ENCODE measurements at regions not wholly inside any gene's neighbourhood (a gene's known extent, or its start where the extent isn't known, plus 50 kb on each side); places are given as distances from the start of the nearest gene placed in this dataset.

DNA sequence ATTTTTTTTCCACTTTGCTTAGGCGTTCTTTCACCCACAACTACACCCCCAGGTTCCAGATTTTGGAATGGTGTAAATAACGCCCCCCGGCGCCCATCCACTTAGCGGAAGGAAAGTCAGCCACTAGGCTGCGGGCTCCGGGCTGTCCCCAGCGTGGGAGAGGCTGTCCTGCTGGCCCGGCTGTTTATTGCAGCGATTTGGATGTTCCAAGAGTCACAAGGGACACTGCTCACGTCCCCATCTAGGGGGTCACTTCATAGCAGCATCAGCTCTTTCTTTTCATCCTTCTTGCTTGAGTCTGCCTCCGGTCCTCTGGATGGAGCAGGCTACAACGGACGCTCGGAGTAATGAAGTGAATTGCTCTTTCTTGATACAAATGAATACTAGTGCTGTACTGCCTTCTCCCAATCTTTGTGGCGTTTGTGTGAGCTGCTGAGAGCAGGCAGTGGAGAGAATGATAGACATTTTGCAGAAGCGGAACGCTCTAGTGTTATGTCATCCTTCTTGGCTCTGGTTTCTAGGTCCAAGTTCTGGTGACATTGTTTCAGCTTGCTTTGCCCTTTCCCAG, 50.7 kb upstream of the PAIP2B start:
- no peak for TF ChIP-seq ZFX (IDR thresholded peaks at IDR 0.05)
- TF ChIP-seq, protein P1, sequence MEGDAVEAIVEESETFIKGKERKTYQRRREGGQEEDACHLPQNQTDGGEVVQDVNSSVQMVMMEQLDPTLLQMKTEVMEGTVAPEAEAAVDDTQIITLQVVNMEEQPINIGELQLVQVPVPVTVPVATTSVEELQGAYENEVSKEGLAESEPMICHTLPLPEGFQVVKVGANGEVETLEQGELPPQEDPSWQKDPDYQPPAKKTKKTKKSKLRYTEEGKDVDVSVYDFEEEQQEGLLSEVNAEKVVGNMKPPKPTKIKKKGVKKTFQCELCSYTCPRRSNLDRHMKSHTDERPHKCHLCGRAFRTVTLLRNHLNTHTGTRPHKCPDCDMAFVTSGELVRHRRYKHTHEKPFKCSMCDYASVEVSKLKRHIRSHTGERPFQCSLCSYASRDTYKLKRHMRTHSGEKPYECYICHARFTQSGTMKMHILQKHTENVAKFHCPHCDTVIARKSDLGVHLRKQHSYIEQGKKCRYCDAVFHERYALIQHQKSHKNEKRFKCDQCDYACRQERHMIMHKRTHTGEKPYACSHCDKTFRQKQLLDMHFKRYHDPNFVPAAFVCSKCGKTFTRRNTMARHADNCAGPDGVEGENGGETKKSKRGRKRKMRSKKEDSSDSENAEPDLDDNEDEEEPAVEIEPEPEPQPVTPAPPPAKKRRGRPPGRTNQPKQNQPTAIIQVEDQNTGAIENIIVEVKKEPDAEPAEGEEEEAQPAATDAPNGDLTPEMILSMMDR (conservative IDR thresholded peaks at IDR 0.05): peak; percentile 46
- no peak overlapping the region for H3K27ac ChIP-seq

DNA sequence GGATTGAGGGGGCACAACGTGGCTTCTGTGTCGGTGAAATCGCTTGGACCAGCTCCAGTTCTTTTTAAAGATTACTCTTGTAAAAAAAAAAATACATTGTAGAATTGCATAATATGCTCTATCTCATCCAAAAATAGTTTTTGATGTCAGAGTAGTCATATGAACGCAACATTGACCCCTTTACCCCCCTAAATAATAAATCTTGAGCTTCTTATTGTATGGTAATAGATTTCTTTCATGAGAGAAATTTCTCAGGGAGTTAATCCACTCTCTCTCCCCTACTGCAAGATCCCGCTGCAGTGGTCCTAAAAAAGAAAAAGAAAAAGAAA, 50.2 kb upstream of the PAIP2B start:
- TF ChIP-seq, protein P1 (conservative IDR thresholded peaks at IDR 0.05): no peak
- no peak for TF ChIP-seq ZFX (IDR thresholded peaks at IDR 0.05)
- peak overlapping the region; percentile 75 for H3K27ac ChIP-seq

DNA sequence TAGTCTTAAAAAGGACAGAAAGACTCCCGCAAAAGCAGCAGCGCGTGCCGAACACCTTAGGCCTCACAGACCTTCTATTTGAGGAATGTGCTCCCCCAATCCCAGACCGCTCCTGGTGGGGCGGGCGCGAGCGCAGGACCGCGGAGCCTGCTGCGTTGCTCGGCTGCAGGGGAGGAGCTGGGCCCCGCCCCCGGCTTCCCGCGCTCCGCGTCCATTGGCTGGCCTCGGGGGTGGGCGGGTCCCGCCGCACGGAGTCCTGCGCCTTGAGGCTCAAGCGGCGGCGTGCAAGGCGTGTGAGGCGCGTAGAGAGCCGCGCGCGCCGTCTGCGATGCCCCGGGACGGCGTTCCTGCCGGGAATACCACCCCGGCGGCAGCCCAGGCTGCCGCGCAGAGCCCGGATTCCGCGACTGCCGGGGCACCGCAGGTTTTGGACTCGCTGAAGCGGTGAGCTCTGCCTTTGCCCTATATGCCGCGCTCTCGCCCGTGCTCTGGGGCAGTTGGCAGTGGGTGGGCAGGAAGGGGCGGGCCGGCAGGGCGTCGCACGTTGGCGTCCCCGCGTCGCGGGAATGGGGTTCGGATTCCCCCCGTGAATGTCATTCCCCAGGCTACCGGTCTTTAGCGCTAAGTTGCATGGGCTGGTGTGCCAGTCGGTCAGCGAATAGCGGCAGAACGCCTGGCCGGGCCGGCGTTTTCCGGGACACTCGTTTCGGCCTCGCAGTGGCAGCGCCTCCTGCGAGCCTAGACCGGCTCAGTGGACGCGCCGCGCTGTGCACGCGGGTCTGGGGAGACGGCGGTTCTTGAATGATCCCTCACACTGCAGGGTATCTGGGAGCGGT, 49.6 kb upstream of the PAIP2B start:
- no peak for TF ChIP-seq ZFX (IDR thresholded peaks at IDR 0.05)
- TF ChIP-seq, protein P1 (conservative IDR thresholded peaks at IDR 0.05): no peak
- H3K27ac ChIP-seq: peak overlapping the region; percentile 75

Measured in C4-2B (cell line).